ENCODE measurements at regions not wholly inside any gene's neighbourhood (a gene's known extent, or its start where the extent isn't known, plus 50 kb on each side); places are given as distances from the start of the nearest gene placed in this dataset.

- TF ChIP-seq PHF8 (CRISPR knock-in tag; IDR thresholded peaks at IDR 0.05) (no peak), HIVEP1 (CRISPR knock-in tag; IDR thresholded peaks at IDR 0.05) (no peak), BHLHE40 (IDR thresholded peaks at IDR 0.05; ENCODE audit: low read length) (no peak), RFX5 (IDR thresholded peaks at IDR 0.05; ENCODE audit: low read depth, low read length) (no peak), TAF1 (CRISPR knock-in tag; IDR thresholded peaks at IDR 0.05) (no peak), POLR2AphosphoS5 (IDR thresholded peaks at IDR 0.05; ENCODE audit: low read depth, low read length) (no peak), ZNF432 (CRISPR knock-in tag; IDR thresholded peaks at IDR 0.05; ENCODE audit: borderline replicate concordance) (no peak), ZNF331 (CRISPR knock-in tag; IDR thresholded peaks at IDR 0.05) (no peak)
- TF ChIP-seq, protein P1, sequence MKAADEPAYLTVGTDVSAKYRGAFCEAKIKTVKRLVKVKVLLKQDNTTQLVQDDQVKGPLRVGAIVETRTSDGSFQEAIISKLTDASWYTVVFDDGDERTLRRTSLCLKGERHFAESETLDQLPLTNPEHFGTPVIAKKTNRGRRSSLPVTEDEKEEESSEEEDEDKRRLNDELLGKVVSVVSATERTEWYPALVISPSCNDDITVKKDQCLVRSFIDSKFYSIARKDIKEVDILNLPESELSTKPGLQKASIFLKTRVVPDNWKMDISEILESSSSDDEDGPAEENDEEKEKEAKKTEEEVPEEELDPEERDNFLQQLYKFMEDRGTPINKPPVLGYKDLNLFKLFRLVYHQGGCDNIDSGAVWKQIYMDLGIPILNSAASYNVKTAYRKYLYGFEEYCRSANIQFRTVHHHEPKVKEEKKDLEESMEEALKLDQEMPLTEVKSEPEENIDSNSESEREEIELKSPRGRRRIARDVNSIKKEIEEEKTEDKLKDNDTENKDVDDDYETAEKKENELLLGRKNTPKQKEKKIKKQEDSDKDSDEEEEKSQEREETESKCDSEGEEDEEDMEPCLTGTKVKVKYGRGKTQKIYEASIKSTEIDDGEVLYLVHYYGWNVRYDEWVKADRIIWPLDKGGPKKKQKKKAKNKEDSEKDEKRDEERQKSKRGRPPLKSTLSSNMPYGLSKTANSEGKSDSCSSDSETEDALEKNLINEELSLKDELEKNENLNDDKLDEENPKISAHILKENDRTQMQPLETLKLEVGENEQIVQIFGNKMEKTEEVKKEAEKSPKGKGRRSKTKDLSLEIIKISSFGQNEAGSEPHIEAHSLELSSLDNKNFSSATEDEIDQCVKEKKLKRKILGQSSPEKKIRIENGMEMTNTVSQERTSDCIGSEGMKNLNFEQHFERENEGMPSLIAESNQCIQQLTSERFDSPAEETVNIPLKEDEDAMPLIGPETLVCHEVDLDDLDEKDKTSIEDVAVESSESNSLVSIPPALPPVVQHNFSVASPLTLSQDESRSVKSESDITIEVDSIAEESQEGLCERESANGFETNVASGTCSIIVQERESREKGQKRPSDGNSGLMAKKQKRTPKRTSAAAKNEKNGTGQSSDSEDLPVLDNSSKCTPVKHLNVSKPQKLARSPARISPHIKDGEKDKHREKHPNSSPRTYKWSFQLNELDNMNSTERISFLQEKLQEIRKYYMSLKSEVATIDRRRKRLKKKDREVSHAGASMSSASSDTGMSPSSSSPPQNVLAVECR (CRISPR knock-in tag; IDR thresholded peaks at IDR 0.05; ENCODE audit: borderline replicate concordance): no peak
- TF ChIP-seq, protein P2, sequence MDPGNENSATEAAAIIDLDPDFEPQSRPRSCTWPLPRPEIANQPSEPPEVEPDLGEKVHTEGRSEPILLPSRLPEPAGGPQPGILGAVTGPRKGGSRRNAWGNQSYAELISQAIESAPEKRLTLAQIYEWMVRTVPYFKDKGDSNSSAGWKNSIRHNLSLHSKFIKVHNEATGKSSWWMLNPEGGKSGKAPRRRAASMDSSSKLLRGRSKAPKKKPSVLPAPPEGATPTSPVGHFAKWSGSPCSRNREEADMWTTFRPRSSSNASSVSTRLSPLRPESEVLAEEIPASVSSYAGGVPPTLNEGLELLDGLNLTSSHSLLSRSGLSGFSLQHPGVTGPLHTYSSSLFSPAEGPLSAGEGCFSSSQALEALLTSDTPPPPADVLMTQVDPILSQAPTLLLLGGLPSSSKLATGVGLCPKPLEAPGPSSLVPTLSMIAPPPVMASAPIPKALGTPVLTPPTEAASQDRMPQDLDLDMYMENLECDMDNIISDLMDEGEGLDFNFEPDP (CRISPR knock-in tag; conservative IDR thresholded peaks at IDR 0.05): no peak
- TF ChIP-seq, protein P3, sequence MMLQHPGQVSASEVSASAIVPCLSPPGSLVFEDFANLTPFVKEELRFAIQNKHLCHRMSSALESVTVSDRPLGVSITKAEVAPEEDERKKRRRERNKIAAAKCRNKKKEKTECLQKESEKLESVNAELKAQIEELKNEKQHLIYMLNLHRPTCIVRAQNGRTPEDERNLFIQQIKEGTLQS (CRISPR knock-in tag; IDR thresholded peaks at IDR 0.05): no peak
- TF ChIP-seq, protein P4, sequence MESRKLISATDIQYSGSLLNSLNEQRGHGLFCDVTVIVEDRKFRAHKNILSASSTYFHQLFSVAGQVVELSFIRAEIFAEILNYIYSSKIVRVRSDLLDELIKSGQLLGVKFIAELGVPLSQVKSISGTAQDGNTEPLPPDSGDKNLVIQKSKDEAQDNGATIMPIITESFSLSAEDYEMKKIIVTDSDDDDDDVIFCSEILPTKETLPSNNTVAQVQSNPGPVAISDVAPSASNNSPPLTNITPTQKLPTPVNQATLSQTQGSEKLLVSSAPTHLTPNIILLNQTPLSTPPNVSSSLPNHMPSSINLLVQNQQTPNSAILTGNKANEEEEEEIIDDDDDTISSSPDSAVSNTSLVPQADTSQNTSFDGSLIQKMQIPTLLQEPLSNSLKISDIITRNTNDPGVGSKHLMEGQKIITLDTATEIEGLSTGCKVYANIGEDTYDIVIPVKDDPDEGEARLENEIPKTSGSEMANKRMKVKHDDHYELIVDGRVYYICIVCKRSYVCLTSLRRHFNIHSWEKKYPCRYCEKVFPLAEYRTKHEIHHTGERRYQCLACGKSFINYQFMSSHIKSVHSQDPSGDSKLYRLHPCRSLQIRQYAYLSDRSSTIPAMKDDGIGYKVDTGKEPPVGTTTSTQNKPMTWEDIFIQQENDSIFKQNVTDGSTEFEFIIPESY (CRISPR knock-in tag; IDR thresholded peaks at IDR 0.05): no peak
Measured at GRCh38 chr16:77596261-77596660, 126.1 kb upstream of the NUDT7 start.

All from HepG2 (cell line).